PC-3 (cell line): ENCODE measurements at regions not wholly inside any gene's neighbourhood (a gene's known extent, or its start where the extent isn't known, plus 50 kb on each side); places are given as distances from the start of the nearest gene placed in this dataset.

ENCODE experiments used
- EZH2phosphoT487 ChIP-seq: fragments of 300-600 bp; sonication (generic); IDR thresholded peaks from 2 replicates; pipeline ENCODE4 v1.6.1; 2018; ENCODE audit warnings: mild to moderate bottlenecking, antibody characterized with exemption, low read length, borderline replicate concordance
- TF ChIP-seq, protein P1 (sequence below): fragments of 300-600 bp; sonication (generic); conservative IDR thresholded peaks from 2 replicates; pipeline ENCODE4 v1.5.1; 2017; ENCODE audit warnings: antibody characterized with exemption, low read depth, mild to moderate bottlenecking, low read length

- TF ChIP-seq, protein P1, sequence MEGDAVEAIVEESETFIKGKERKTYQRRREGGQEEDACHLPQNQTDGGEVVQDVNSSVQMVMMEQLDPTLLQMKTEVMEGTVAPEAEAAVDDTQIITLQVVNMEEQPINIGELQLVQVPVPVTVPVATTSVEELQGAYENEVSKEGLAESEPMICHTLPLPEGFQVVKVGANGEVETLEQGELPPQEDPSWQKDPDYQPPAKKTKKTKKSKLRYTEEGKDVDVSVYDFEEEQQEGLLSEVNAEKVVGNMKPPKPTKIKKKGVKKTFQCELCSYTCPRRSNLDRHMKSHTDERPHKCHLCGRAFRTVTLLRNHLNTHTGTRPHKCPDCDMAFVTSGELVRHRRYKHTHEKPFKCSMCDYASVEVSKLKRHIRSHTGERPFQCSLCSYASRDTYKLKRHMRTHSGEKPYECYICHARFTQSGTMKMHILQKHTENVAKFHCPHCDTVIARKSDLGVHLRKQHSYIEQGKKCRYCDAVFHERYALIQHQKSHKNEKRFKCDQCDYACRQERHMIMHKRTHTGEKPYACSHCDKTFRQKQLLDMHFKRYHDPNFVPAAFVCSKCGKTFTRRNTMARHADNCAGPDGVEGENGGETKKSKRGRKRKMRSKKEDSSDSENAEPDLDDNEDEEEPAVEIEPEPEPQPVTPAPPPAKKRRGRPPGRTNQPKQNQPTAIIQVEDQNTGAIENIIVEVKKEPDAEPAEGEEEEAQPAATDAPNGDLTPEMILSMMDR = no peak
- no peak for TF ChIP-seq EZH2phosphoT487
Observed at GRCh38 chrX:140342410-140342809, 162.5 kb downstream of the SOX3 start.
